ENCODE measurements at regions not wholly inside any gene's neighbourhood (a gene's known extent, or its start where the extent isn't known, plus 50 kb on each side); places are given as distances from the start of the nearest gene placed in this dataset.

DNA sequence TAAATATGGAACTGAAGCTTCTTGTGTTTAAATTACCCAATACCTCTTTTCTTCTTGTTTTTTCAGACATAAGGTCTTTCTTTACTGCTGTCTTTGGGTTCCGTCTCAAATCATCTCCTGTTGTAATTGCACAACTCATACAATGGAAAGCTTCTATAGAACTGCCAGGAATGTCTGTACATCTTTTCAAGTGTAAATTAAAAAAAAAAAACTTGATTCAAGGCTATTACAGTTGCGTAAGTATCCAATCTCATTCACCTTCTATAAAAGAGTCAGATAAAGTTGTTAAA lies 243.5 kb downstream of the ICE1 start:
- no peak for DNase-seq (ENCODE audit: low read depth in 3 of 3, low spot score in 2 of 3)

- DNase-seq (ENCODE audit: low read depth in 3 of 3, low spot score in 2 of 3): no peak
Measured at GRCh38 chr5:5665225-5666075, 243.0 kb downstream of the ICE1 start.

DNA sequence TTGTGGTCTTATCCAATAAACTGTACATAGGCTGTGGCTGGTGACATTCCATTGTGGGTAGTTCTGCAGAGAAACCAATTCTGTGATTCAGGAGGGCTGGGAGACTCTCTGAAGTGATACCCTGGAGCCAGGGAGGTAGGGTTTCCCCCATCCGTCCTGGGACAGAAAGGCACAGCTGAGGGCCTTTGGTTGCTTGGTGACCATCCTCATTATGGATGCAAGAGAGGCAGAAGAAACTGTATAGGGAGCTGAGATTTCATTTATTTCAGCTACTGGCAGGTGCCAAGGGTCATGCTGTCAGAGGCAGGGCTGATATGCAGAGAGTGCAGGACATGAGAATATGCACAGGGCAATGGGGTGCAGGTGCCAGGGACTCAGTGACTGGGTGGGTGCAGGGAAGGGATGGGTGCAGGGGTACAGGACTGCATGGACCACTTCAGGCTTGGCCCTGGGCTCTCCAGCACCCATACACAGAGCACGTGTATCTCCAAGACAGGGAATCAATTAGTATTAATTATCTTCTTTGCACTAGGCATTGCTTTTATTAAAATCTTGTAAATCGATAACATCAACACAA lies 236.5 kb downstream of the ICE1 start:
- no peak for DNase-seq (ENCODE audit: low read depth in 3 of 3, low spot score in 2 of 3)

- no peak for DNase-seq (ENCODE audit: low read depth in 3 of 3, low spot score in 2 of 3)
Measured at GRCh38 chr5:5658226-5658625, 235.7 kb downstream of the ICE1 start.

DNA sequence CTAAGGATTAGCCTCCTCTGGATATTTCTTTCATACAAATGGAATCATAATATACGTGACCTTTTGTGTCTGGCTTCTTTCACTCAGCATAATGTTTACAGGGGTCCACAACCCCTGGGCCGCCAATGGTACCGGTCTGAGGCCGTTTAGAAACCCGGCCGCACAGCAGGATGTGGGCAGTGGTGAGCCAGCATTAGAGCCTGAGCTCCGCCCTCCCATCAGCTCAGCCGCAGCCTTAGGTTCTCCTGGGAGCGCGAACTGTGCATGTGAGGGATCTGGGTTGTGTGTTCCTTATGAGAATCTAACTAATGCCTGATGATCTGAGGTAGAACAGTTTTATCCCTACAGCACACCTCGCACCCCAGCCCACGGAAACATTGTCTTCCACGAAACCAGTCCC lies 229.7 kb downstream of the ICE1 start:
- no peak for DNase-seq (ENCODE audit: low read depth in 3 of 3, low spot score in 2 of 3)

- DNase-seq (ENCODE audit: low read depth in 3 of 3, low spot score in 2 of 3): no peak
Measured at GRCh38 chr5:5650949-5651348, 228.5 kb downstream of the ICE1 start.

GRCh38 chr5:5650242-5650641 lies 227.8 kb downstream of the ICE1 start:
- no peak for DNase-seq (ENCODE audit: low read depth in 3 of 3, low spot score in 2 of 3)

DNA sequence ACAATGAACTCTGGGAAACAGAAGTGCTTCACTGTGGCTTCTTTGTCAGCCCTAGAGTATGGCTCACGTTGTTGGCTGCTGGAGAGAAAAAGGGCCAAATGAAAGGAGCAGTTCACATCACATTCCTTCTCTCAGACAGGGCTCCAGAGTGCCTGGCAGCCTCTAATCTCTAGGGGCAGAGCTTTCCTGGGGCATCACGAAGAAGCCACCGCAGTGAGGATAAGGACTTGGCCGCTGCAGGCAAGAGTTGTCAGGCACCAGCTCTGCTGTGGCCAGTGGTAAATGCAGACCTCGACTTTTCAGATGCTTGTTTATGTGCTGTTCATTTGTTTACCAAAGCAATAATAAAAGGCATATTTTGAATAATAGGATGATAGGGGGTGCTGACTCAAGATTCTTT lies 227.2 kb downstream of the ICE1 start:
- DNase-seq (ENCODE audit: low read depth in 3 of 3, low spot score in 2 of 3): no peak

- no peak for DNase-seq (ENCODE audit: low read depth in 3 of 3, low spot score in 2 of 3)
Measured at GRCh38 chr5:5648694-5649093, 226.2 kb downstream of the ICE1 start.

GRCh38 chr5:5645891-5646290 lies 223.4 kb downstream of the ICE1 start:
- DNase-seq (ENCODE audit: low read depth in 3 of 3, low spot score in 2 of 3): no peak

- DNase-seq (ENCODE audit: low read depth in 3 of 3, low spot score in 2 of 3): no peak
Measured at GRCh38 chr5:5645198-5645597, 222.7 kb downstream of the ICE1 start.

- DNase-seq (ENCODE audit: low read depth in 3 of 3, low spot score in 2 of 3): no peak
Measured at GRCh38 chr5:5644249-5644648, 221.8 kb downstream of the ICE1 start.

GRCh38 chr5:5643481-5643880 lies 221.0 kb downstream of the ICE1 start:
- DNase-seq (ENCODE audit: low read depth in 3 of 3, low spot score in 2 of 3): no peak

DNA sequence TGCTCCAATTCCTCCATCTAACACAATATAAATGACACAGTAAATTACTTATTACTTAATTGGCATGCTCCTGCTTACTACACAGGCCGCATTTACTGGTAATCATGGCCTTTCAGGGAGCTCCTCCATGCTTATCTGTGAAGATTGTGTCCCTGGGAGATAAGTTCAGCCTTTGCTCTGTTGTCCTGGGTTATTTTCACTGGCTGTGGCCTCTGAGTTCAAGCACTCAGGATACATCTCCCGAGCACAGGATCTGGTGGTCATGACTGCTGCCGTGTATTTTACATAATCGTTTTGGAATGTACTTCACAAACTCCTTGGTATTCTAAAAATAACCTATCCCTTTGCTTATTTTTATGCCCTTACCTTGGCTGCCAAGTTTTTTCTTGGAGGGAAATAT lies 215.7 kb downstream of the ICE1 start:
- DNase-seq (ENCODE audit: low read depth in 3 of 3, low spot score in 2 of 3): no peak

- DNase-seq (ENCODE audit: low read depth in 3 of 3, low spot score in 2 of 3): no peak
Measured at GRCh38 chr5:5637173-5637572, 214.7 kb downstream of the ICE1 start.

DNA sequence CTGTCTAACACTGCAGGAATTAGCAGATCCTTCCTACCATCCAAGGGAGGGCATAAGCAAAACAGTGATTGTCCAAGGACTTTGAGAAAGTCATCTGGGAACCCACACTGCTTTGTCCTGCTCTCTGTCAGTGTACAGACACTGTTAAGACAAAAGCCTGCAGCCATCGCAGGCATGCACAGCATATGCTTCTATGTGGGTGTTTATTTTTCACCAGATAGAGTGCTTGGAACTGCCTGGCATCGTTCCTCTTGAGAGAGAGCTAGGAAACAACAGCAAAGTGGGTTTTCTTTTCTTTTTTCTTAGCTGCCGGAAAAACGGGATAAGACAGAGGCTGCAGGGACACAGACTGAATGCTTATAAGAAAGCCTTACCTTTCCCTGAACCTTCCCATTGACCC lies 212.3 kb downstream of the ICE1 start:
- no peak for DNase-seq (ENCODE audit: low read depth in 3 of 3, low spot score in 2 of 3)

- DNase-seq (ENCODE audit: low read depth in 3 of 3, low spot score in 2 of 3): no peak
Measured at GRCh38 chr5:5633579-5633978, 211.1 kb downstream of the ICE1 start.

DNA sequence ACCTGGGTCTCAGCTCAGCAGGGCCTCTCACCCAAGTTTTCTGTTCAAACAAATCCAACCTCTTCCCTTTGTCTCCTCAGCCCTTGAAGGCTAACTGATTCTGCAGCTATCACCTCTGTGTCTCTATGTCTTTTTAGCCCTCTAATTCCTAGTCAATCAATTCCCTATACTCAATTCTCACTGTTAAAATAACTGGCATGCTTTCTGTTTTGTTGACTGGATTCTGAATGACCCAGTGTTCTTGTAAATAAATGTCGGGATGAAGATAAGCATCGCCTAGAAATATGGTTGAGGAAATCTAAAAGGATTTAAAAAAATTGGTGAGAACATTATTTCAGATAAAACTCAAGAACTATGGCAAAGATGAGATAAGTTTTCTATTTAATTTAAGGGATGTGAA lies 210.2 kb downstream of the ICE1 start:
- no peak for DNase-seq (ENCODE audit: low read depth in 3 of 3, low spot score in 2 of 3)

GRCh38 chr5:5629607-5629978 lies 207.1 kb downstream of the ICE1 start:
- DNase-seq (ENCODE audit: low read depth in 3 of 3, low spot score in 2 of 3): no peak

DNA sequence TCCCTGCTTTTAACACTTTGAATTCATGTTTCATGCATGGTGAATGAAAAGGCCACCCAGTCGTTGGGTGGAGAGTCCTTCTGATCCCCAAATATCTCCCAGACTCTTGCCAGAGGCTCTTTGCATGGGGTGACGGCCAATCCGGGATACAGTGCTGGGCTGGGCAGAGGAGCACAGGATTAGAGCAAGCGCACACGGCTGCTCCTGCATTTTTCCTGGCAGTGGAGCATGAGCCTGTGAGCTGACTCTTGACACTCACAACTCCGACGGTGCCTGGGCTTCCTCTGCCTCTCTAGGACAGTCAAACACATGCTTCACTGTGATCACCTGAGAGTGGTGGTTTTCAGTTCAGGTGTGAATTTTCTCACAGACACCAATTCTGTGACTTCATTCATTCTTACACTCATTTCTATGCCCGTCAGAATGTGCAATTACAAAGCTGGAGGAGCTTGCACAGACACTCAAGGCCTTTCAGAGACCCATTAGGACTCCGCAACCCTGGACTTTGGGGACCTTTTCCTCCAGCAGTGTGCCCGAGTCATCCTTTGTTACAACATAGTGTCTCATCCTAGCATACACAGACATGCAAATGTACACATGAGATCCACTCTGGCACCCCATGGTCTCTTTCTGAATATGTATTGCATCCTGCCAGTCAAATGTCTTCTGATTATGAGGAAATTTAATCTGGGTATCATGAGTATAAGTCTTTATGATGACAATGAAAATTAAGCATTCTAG lies 206.6 kb downstream of the ICE1 start:
- no peak for DNase-seq (ENCODE audit: low read depth in 3 of 3, low spot score in 2 of 3)

DNA sequence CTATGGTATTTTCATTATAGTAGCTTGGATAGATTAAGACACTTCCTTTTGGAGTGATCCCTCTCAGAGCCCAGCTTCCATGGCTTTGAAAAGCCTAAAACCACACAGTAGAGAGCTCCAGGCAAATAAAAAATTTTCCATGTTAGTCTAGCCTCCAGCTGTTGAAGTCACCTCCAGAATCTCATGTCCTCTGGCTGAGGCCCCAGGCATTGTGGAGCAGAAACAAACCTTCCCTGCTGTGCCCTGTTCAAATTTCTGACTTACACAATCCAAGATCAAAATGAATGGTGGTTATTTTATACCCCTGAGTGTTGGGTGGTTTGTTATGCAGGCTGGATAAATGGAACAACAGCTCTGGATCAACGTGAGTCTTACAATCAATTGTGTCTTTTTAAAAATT lies 203.9 kb downstream of the ICE1 start:
- DNase-seq (ENCODE audit: low read depth in 3 of 3, low spot score in 2 of 3): no peak

GRCh38 chr5:5625491-5625890 lies 203.0 kb downstream of the ICE1 start:
- DNase-seq (ENCODE audit: low read depth in 3 of 3, low spot score in 2 of 3): no peak
